DMS 273 (cell line): ENCODE measurements at regions not wholly inside any gene's neighbourhood (a gene's known extent, or its start where the extent isn't known, plus 50 kb on each side); places are given as distances from the start of the nearest gene placed in this dataset.
A peak's percentile ranks its signal among the peaks of the same experiment; 100 is the strongest.

ENCODE experiments used
- DNase-seq: peaks from one replicate; lab custom pipeline; 2025; ENCODE audit not compliant: unreplicated experiment; lab: John Stamatoyannopoulos, UW

- no peak for DNase-seq
These were observed 170.6 kb upstream of the DIO2 start for GRCh38 chr14:80381807-80382363.

- no peak for DNase-seq
These were observed 167.7 kb upstream of the DIO2 start for GRCh38 chr14:80379035-80379434.

- no peak for DNase-seq
These were observed 166.9 kb upstream of the DIO2 start for GRCh38 chr14:80378084-80378690.

GRCh38 chr14:80364816-80365215, 153.5 kb upstream of the DIO2 start:
- no peak for DNase-seq

GRCh38 chr14:80364274-80364673, 153.0 kb upstream of the DIO2 start:
- peak; percentile 44 for DNase-seq

- no peak for DNase-seq
These were observed 146.8 kb upstream of the DIO2 start for GRCh38 chr14:80358112-80358511.

- peak; percentile 25 for DNase-seq
These were observed 145.1 kb upstream of the DIO2 start for GRCh38 chr14:80356413-80356812.

GRCh38 chr14:80354860-80355581, 143.7 kb upstream of the DIO2 start:
- DNase-seq = no peak

- DNase-seq = no peak
These were observed 141.2 kb upstream of the DIO2 start for GRCh38 chr14:80352471-80352870.

GRCh38 chr14:80350707-80351106, 139.4 kb upstream of the DIO2 start:
- DNase-seq = no peak

- DNase-seq = no peak
These were observed 135.1 kb upstream of the DIO2 start for GRCh38 chr14:80346395-80346794.

GRCh38 chr14:80344208-80344607, 132.9 kb upstream of the DIO2 start:
- DNase-seq = no peak

- DNase-seq = no peak
These were observed 125.4 kb upstream of the DIO2 start for GRCh38 chr14:80336608-80337106.

GRCh38 chr14:80325688-80326087, 114.4 kb upstream of the DIO2 start:
- no peak for DNase-seq

- no peak for DNase-seq
These were observed 113.8 kb upstream of the DIO2 start for GRCh38 chr14:80325112-80325511.

- DNase-seq = no peak
These were observed 113.3 kb upstream of the DIO2 start for GRCh38 chr14:80324649-80325048.

- no peak for DNase-seq
These were observed 111.8 kb upstream of the DIO2 start for GRCh38 chr14:80323038-80323665.

GRCh38 chr14:80316441-80316840, 105.1 kb upstream of the DIO2 start:
- DNase-seq = no peak

- no peak for DNase-seq
These were observed 104.4 kb upstream of the DIO2 start for GRCh38 chr14:80315681-80316080.

GRCh38 chr14:80313806-80314205, 102.5 kb upstream of the DIO2 start:
- DNase-seq = no peak

- DNase-seq = no peak
These were observed 99.8 kb upstream of the DIO2 start for GRCh38 chr14:80310938-80311750.
